ENCODE measurements at regions not wholly inside any gene's neighbourhood (a gene's known extent, or its start where the extent isn't known, plus 50 kb on each side); places are given as distances from the start of the nearest gene placed in this dataset.

DNA sequence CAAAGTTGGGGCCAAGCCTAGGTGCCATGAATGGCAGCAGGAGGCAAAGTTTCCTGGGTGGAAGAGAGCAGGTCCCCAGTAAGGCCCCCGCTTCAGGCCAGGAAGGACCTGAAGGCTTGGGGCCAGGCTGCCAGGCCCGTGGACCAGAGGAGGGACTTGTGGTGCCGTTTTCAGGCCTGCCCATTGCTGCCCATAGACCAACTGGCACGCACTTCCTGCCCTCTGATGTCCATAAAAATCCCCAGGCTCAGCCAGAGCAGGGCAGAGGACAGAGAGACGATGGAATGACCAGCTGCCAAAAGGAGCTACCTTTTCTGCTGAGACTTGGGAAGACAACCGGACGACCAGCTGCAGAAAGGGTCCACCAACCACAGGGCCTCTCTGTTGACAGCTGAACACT is 1205.5 kb downstream of the ARAP2 start:
- DNase-seq (ENCODE audit: low spot score), result no peak
- no peaks in the 10 kb centered on the region for H3F3A ChIP-seq (ENCODE audit: low read depth)
- H3K4me1 Mint-ChIP-seq, result no peaks in the 10 kb centered on the region

DNA sequence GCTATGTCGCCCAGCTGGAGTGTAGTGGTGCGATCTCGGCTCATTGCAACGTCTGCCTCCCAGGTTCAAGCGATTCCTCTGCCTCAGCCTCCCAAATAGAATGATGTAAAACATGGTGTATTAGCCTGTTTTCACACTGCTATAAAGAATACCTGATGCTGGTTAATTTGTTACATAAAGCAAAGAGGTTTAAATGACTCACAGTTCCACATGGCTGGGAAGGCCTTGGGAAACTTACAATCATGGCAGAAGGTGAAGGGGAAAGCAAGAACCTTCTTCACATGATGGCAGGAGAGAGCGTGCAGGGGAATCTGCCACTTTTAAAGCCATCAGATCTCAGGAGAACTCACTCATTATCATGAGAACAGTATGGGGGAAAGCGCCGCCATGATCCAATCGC is 1191.8 kb downstream of the ARAP2 start:
- Histone ChIP-seq H3K4me2 (no peak overlapping the region), H3K9me3 (ENCODE audit: low read depth) (no peaks in the 10 kb centered on the region), H3K4me1 (no peaks in the 10 kb centered on the region), H3K79me2 (ENCODE audit: low read depth) (no peaks in the 10 kb centered on the region), H3K27me3 (no peaks in the 10 kb centered on the region), H3F3A (ENCODE audit: low read depth) (no peaks in the 10 kb centered on the region), H3K27ac (no peak overlapping the region), H3K9ac (no peak overlapping the region), H2AFZ (replicated peaks) (no peak overlapping the region), H4K20me1 (ENCODE audit: low read depth) (no peaks in the 10 kb centered on the region), H3K36me3 (no peaks in the 10 kb centered on the region), H3K4me3 (no peak overlapping the region)
- no peak overlapping the region for H3K27ac Mint-ChIP-seq
- H3K4me1 Mint-ChIP-seq, result peaks cover 4% of the 10 kb centered on the region
- no peak for DNase-seq (ENCODE audit: low spot score)
- H3K27me3 Mint-ChIP-seq (ENCODE audit: insufficient read depth, low read depth), result no peaks in the 10 kb centered on the region
- no peak overlapping the region for H3K4me3 Mint-ChIP-seq
- no peaks in the 10 kb centered on the region for H3K36me3 Mint-ChIP-seq
- TF ChIP-seq, protein P1, sequence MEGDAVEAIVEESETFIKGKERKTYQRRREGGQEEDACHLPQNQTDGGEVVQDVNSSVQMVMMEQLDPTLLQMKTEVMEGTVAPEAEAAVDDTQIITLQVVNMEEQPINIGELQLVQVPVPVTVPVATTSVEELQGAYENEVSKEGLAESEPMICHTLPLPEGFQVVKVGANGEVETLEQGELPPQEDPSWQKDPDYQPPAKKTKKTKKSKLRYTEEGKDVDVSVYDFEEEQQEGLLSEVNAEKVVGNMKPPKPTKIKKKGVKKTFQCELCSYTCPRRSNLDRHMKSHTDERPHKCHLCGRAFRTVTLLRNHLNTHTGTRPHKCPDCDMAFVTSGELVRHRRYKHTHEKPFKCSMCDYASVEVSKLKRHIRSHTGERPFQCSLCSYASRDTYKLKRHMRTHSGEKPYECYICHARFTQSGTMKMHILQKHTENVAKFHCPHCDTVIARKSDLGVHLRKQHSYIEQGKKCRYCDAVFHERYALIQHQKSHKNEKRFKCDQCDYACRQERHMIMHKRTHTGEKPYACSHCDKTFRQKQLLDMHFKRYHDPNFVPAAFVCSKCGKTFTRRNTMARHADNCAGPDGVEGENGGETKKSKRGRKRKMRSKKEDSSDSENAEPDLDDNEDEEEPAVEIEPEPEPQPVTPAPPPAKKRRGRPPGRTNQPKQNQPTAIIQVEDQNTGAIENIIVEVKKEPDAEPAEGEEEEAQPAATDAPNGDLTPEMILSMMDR (IDR thresholded peaks at IDR 0.05), result no peak
- no peak for TF ChIP-seq EZH2phosphoT487 (IDR thresholded peaks at IDR 0.05)
- no peak for TF ChIP-seq EZH2 (IDR thresholded peaks at IDR 0.05)
- no peaks in the 10 kb centered on the region for H3K9me3 Mint-ChIP-seq

More for the DNA sequence above, 1205.5 kb downstream of the ARAP2 start:
- TF ChIP-seq, protein P1 (IDR thresholded peaks at IDR 0.05), result no peak
- TF ChIP-seq EZH2phosphoT487 (IDR thresholded peaks at IDR 0.05) (no peak), EZH2 (IDR thresholded peaks at IDR 0.05) (no peak)
- Histone ChIP-seq H4K20me1 (ENCODE audit: low read depth) (no peaks in the 10 kb centered on the region), H3K27me3 (no peaks in the 10 kb centered on the region), H3K27ac (no peak overlapping the region), H2AFZ (replicated peaks) (peak overlapping the region; percentile 44), H3K4me1 (no peaks in the 10 kb centered on the region), H3K4me2 (no peak overlapping the region), H3K4me3 (no peak overlapping the region), H3K36me3 (no peaks in the 10 kb centered on the region), H3K9ac (no peak overlapping the region), H3K9me3 (ENCODE audit: low read depth) (no peaks in the 10 kb centered on the region), H3K79me2 (ENCODE audit: low read depth) (no peaks in the 10 kb centered on the region)
- H3K36me3 Mint-ChIP-seq, result no peaks in the 10 kb centered on the region
- no peaks in the 10 kb centered on the region for H3K9me3 Mint-ChIP-seq
- no peak overlapping the region for H3K4me3 Mint-ChIP-seq
- no peaks in the 10 kb centered on the region for H3K27me3 Mint-ChIP-seq (ENCODE audit: insufficient read depth, low read depth)
- H3K27ac Mint-ChIP-seq, result no peak overlapping the region

DNA sequence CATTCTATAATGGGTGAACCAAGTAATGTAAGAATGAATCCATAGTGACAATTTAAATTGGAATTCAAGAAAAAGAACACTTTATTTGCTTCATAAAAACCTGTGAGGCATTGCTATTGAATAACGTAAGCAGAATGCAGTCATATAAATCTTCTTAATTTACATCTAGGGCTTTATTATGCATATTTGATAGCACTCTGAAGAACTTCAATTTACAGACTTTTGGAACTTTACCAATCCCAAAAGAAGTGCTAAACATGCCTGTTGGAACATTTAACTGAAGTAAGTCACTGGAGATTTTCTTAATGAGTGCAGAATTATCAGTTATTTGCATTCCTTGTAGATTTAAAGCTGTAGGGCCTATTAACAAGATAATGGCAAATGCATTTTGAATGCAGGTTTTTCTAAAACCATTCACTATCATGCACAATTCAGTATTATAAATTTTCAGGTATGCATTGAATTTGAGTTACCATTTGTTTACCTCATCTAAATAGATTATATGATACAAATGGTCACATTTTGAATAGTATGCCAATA is 1181.2 kb downstream of the ARAP2 start:
- H3K27ac Mint-ChIP-seq, result no peak overlapping the region
- H3K4me1 Mint-ChIP-seq, result no peaks in the 10 kb centered on the region
- TF ChIP-seq EZH2phosphoT487 (IDR thresholded peaks at IDR 0.05) (no peak), EZH2 (IDR thresholded peaks at IDR 0.05) (no peak)
- TF ChIP-seq, protein P1 (IDR thresholded peaks at IDR 0.05), result no peak
- Histone ChIP-seq H3K27ac (no peak overlapping the region), H3K9ac (no peak overlapping the region), H3K36me3 (no peaks in the 10 kb centered on the region), H3K4me2 (no peak overlapping the region), H3K27me3 (no peaks in the 10 kb centered on the region), H2AFZ (replicated peaks) (no peak overlapping the region), H3K9me3 (ENCODE audit: low read depth) (no peaks in the 10 kb centered on the region), H3K4me3 (no peak overlapping the region), H4K20me1 (ENCODE audit: low read depth) (no peaks in the 10 kb centered on the region), H3F3A (ENCODE audit: low read depth) (no peaks in the 10 kb centered on the region), H3K4me1 (no peaks in the 10 kb centered on the region), H3K79me2 (ENCODE audit: low read depth) (no peaks in the 10 kb centered on the region)
- H3K36me3 Mint-ChIP-seq, result no peaks in the 10 kb centered on the region
- DNase-seq (ENCODE audit: low spot score), result no peak
- no peaks in the 10 kb centered on the region for H3K9me3 Mint-ChIP-seq
- H3K4me3 Mint-ChIP-seq, result no peak overlapping the region
- H3K27me3 Mint-ChIP-seq (ENCODE audit: insufficient read depth, low read depth), result no peaks in the 10 kb centered on the region

Data from neural progenitor cell (in vitro differentiated cells).